Activated CD4-positive, alpha-beta T cell treated with anti-CD3 and anti-CD28 coated beads for 24 hours (primary cell): ENCODE measurements at regions not wholly inside any gene's neighbourhood (a gene's known extent, or its start where the extent isn't known, plus 50 kb on each side); places are given as distances from the start of the nearest gene placed in this dataset.
A peak's percentile ranks its signal among the peaks of the same experiment; 100 is the strongest.

ENCODE experiments used
- DNase-seq, 2 donors: peaks; one replicate each; pipeline ENCODE4 v3.0.0-alpha.2; 2020; ENCODE audit warnings: low read depth in 2 of 2

DNA sequence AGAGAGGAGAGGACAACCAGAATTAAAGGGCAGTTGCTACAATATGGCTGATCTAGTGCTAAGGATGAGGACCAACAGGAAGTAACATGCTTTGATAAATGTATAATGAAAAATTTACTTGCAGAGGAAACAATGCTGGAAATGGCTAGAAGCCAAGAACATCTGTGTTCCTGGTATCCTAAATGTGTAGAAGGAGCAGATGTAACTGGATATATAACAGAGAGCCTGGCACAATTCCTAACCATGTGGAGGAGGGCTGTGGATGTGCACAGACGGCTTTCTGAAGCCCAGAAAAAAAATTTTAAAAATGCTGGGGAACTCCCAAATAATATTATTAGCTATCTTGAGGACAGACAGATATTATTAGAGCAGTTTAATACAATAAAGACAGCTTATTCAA is 159.4 kb upstream of the GBE1 start:
- no peak for DNase-seq

GRCh38 chr3:81916890-81917289 is 155.4 kb upstream of the GBE1 start:
- DNase-seq: no peak

DNA sequence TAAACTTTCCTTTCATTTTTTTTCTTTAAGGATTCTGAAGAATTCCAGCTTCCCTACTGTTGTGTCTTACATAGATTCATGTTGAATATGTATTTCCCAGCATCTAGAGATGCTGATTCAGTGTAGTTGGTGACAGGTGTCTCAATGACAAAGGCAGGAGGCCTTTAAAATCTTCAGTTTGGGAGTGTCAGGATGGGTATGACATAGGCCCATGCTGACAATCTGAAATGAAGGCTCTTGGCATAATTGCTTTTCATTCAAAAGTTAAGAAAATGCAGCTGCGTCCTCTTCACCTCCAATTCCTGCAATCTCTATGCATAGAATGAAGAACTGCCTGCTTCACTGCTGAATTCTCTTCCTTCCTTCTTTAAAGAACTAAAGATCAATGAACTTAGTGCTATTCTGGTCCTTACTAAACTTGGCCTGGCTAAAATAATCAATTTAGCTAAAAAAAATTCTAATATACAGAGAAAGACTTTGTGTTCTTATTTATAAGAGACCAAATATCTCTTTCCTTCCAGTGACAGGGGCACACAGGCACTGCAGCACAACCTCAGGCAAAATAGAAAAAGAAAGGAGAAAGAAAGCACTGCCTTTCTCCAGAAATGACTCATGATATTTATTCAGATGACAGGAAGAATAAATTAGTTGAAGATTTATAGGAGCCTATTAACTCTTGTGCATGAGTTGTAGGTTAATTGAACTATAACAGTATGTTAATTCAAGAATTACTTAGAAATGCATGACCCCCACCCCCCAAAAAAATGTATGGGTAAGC is 152.6 kb upstream of the GBE1 start:
- DNase-seq: no peak

DNA sequence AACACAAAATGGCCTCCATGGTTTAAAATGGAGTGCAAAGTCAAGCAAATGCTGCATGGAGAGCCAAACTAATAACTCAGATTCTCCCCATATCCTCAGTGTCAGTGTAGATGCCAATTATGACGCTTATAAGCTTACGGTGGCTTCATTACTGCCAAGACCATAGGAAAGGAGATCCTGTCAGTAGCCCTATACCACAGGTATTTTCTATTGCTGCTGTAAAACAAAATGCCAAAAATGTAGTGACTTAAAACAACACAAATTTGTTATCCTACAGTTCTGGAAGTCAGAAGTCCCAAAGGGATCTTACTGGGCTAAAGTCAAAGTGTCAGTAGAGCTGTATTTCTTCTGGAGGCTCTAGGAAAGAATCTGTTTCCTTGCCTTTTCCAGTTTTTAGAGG is 149.8 kb upstream of the GBE1 start:
- DNase-seq: no peak

DNA sequence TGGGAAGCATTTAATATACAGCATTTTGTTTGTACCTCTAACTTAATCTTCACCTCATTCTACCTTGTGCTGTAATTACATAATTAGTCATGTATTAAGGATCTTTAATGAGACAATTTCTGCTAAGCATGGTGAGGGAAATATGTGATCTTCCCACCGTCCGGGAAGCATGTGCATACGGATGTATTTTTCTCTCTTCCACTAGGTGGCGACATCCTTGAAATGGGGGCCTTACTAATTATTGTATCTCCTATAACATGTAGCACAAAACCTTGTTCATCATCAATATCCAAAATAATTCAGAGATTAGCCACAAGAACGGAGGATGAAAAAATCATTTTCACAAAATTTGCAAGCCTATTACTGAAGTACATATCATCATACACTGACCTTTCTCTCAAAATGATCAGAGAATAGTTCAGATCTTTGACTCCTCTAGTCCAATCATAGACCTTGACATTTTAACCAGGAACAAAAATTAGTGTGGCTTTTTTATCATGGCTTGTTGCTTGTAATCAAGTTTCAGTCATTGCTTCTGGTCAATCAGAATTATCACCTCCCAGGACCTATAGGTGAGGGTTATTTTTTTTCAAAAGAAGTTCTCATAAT is 148.9 kb upstream of the GBE1 start:
- peak in 1 of 2 donors; percentile 0 for DNase-seq

- no peak for DNase-seq
These were observed 148.4 kb upstream of the GBE1 start for GRCh38 chr3:81909796-81910195.

GRCh38 chr3:81908561-81908960 is 147.1 kb upstream of the GBE1 start:
- no peak for DNase-seq

- DNase-seq: no peak
These were observed 136.9 kb upstream of the GBE1 start for GRCh38 chr3:81898336-81898735.

DNA sequence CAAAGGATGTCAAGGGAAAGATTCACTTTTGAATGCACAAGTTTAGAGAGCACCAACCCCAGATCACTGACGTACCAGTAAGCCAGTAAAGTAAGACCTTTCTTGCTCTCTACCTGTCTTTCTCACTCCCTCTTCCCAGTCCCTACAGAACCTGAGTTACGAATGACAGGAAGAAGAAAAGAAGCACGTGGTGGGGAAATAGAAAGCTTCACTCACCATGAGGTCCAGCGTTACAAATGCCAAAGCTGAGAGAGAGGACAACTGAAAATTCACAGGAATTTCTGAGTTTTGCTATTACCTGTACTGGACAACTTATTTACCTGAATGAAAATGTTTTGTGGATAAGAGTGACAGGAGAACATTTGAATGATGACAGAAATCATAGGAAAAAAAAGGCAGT is 133.2 kb upstream of the GBE1 start:
- no peak for DNase-seq

GRCh38 chr3:81891055-81891895 is 129.8 kb upstream of the GBE1 start:
- no peak for DNase-seq

DNA sequence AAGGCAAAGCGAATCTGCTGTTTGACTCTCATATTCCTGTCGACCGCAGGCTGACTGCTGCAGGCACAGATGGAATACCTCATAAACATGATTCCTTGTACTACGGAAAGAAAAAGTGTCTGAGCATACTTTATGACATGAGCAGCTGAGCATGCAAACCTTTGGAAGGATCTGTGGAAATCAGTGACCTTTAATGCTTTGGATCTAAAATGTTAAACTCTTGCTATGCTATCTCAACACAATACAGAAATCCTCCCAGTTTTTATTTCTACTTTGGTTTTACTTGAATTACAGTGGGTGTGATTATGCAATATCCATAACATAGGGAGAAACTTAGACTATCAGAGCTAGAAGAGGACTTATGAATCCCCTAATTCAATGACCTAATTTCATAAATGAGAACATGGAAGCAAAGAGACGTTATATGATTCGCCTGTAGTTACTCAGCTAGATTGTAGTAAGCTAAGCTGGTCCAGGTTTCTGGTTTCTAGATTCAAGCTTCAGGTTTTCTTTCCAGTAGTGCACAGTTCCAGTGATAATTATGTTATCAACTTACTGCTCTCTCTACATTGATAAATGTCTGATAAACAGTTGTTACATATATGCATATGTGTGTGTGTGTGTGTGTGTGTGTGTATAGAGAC is 127.6 kb upstream of the GBE1 start:
- DNase-seq: no peak

- no peak for DNase-seq
These were observed 126.0 kb upstream of the GBE1 start for GRCh38 chr3:81887448-81887847.

DNA sequence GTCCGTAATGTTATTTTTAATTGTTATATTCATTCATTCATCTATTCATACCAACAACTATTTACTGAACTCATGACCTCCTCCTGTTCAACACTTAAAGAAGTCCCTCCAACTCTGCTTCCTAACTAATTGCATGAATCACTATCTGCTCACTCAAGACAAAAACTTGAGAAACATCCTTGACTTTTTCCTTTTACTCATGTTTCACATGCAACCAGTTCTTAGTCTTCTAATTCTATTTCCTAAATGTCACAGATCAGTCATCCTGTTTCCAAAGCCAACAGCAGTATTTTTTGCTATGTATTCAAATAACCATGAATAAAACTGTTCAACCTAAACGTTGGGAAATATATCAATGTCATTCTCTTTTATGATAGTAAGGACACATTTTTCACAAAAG is 124.6 kb upstream of the GBE1 start:
- no peak for DNase-seq

GRCh38 chr3:81884791-81885190 is 123.3 kb upstream of the GBE1 start:
- no peak for DNase-seq

DNA sequence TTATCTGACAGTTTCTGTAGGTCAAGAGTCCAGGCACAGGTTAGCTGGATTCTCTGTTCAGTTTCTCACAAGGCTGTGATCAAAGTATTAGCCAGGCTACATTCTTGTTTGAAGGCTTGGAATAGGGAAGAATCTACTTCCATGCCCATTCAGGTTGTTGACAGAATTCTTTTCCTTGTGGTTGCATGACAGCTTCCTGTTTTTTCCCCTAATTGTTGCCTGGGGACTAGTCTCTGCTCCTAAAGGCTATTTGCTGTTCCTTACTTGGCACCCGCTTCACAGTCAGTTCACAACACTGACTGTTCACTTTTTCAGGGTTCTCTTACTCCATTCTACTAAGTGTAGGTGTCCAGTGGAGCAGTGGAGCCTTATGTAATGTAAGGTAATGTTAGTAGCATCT is 115.4 kb upstream of the GBE1 start:
- no peak for DNase-seq

GRCh38 chr3:81874738-81875137 is 113.3 kb upstream of the GBE1 start:
- no peak for DNase-seq

GRCh38 chr3:81872566-81872965 is 111.1 kb upstream of the GBE1 start:
- DNase-seq: no peak

- DNase-seq: no peak
These were observed 110.1 kb upstream of the GBE1 start for GRCh38 chr3:81871358-81872155.

DNA sequence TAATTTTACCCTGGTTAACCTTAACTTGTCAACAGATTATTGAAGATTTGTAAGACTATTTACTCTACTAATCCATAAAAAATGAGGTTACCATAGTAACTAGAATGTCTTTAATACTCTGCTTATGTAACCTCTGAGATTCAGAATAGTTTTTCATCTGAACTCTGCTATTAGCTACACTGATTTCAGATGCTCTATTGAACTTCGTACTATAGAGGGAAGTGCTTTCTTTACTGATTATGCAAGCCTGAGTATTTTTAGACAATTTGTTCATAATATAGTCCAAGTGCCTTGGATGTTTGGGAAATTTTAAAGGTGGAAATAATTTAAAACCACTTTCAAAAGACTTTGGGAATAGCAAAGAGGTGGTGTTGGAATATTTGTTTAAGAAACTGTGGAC is 107.9 kb upstream of the GBE1 start:
- no peak for DNase-seq

- no peak for DNase-seq
These were observed 107.2 kb upstream of the GBE1 start for GRCh38 chr3:81868597-81868996.

DNA sequence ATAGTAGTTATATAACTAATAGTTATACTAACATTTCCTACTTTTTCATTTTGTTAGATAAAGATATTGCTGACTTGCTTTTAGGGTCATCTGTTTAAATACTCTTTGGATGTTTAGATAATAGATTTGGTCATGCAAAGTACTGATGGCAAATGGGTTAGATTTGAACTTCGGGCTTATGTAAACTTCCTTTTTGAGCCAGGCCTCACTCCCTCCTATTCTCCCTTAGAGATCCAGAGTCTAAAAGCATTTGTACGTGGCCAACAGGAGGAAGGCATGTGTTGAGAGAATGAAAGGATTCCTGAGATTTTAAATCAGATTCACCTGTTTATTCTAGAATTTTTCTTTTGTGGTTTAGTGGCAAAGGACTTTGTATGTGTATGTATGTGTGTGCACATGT is 106.4 kb upstream of the GBE1 start:
- no peak for DNase-seq
